HG03571 (cell line): ENCODE measurements at regions not wholly inside any gene's neighbourhood (a gene's known extent, or its start where the extent isn't known, plus 50 kb on each side); places are given as distances from the start of the nearest gene placed in this dataset.
"Not testable (repeated sequence)": the region's sequence is repeated elsewhere in the genome, so short reads cannot be mapped to it uniquely, and the experiment has no call there.

Experiments
- ATAC-seq: cut with Tn5 transposase; IDR thresholded peaks from one replicate; pipeline ENCODE4 v1.9.1; 2021; ENCODE audit not compliant: unreplicated experiment

DNA sequence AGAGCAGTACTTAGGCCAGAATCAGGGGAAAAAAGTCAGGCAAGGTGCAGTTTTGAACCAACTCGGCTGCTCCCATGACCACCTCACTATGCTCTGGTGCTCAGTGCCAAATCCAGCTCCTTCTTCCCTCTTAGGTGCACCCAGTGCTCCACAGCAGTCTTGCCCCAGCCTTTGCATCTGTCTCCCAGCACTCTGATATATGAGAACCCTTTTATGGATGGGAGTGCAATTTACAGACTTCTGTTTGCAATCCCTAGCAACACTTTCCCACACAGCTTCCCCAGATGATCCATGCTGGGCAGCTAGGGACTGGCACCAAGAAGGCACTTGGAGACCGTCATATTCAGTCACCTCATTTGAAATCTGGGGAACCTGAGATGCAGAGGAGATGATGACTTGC lies 267.9 kb upstream of the CCL2 start:
- no peak for ATAC-seq

DNA sequence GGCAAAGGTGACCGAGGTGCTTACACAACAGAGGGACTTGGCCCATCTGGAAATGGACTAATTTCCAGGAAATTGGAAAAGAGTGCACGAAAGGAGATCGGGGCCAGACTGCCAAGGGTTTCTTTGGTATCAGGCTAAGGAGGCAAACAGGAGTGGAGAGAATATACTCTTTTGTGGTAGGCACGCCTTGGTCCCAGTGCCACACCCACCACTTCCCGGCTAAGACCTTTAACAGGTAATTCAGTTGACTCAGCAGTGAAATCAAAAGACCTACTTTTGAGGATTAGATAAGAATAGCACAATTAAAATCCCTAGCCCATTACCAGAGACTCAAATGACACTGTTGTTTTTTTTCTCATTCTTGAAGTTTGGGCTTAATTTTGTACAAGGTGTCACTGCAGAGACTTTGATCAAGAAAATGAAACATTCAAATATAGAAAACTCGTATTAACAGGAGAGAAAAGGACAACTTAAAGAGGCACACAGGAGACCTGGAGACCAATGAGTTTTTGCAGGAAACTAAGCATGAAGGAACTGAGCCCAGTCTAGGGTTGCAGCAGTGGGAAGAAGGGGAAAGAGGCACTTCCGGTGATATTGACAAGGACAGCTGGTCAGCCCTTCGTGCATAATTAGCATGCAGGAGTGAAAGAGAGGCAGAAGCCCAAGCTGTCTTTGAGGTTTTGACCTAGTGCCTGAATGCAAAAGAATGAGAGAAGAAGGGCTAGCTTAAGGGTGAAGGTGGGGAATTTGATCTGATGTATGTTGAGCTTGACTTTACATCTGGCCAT lies 265.5 kb upstream of the CCL2 start:
- no peak for ATAC-seq

DNA sequence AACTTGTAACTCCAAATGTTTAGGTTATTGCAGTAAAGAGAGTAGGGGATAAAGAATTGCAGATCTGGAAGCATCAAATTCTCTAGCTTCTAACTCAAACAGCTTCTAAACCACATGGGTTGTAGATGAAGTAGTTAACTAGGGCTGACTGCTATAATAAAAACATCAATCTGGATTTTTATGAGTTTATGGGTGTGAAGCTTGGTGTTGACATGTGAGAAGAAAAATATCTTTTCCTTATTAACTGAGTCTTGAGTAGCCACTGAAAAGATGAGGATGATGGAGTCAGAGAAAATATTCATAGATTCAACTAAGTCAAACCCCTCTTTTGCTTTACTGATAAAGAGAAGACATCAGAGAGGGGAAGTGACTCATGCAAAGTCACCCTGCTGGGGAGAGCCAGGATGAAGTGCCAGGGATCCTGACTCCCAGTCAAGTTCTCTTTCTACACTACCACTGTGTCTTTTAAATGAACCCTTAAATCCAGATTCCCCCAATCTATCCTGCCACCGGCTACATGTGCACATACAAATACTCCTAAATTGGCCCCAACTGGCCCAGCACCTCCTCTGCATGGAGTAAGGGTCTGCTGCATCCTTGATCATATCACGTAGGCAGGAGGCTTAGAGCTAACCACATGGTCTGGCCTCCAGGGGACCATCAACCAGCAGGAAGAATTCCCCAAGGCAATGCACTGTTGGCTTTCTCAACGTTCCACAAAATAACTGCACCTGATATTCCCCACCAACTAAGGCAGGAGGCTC lies 264.0 kb upstream of the CCL2 start:
- no peak for ATAC-seq

DNA sequence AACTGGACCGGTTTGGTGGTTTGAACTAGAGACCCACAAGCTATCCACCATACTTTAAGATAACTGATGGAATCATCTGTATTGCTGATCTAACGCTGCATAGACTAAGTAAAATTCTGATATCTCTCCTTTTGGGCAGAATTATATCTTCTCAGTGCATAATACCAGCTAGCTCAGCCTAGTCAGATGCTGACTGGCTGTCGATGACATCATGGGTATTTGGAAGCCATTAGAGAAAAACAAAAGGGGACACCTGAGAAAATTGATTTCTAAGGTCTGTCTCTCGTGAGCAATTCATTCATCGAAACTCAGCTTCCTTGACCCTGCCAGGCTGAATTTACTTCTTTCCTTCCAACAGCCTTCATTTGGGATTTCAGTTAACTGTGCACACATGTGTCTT lies 263.0 kb upstream of the CCL2 start:
- no peak for ATAC-seq

DNA sequence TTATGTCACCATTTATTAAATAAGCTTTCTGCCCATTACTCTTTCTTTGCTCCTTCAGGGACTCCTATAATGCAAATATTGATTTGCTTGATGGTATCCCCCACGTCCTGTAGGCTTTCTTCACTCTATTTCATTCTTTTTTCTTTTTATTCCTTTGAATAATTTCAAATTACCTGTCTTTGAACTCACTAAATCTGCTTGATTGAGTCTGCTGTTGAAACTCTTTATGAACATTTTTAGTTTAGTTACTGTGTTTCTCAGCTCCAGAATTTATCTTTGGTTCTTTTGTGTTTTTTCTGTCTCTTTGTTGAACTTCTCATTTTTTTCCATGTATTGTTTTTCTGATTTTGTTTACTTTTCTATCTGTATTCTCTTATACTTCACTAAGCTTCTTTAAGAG lies 254.4 kb upstream of the CCL2 start:
- ATAC-seq, result no peak

DNA sequence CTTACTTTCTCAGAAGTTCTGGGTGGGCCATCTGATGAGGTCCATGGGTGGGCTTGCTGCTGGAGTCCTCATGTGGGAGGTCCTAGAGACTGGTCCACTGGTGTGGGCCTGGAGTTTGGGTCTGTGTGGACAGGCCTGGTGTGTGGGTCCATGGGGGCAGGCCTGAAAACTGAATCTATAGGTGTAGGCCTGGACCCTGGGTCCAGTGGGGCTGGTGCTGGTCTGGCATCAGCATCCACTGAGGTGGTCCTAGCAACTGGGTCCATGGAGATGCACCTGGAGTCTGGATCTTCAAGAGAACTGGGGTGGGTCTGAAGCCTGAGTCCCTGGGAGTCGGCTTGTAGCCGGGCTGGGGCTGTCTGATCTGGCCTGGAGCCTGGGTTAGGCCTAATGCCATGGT lies 253.8 kb upstream of the CCL2 start:
- ATAC-seq, result no peak

DNA sequence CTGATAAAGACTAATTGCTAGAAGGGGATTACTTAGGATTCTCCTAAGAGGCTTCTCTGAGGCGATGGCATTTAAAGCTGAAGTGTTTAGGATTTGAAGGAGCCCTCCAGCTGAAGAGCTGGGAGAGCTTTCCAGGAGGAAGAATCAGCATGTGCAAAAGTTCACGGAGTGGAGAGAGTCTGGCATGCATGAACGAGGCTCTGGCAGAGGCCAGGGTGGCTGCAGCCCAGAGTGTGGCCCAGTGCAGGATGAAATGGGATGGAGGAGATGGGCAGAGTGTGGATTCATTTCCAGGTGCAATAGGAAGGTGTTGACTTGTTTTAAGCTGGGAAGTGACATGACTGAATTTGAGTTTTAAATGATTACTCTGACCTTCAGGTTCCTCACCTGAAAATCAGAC lies 249.0 kb upstream of the CCL2 start:
- no peak for ATAC-seq

DNA sequence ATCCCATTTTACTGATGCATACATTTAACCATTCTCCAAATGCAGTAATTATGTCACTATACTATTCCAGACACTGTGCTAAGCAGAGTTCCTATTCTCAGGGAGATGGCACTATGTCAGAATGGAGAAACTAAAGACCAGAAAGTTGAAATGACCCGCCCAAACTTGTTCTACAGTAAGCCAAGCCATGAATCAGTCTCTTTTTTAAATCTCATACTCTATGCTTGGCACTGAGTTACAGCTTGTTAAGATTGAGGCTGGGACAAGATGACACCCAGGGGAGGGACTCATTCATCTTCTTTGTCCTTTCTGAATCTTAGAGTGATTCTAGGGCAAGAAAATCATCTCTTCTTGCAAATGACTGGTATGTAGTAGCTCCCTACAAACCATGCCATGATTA lies 247.0 kb upstream of the CCL2 start:
- no peak for ATAC-seq

DNA sequence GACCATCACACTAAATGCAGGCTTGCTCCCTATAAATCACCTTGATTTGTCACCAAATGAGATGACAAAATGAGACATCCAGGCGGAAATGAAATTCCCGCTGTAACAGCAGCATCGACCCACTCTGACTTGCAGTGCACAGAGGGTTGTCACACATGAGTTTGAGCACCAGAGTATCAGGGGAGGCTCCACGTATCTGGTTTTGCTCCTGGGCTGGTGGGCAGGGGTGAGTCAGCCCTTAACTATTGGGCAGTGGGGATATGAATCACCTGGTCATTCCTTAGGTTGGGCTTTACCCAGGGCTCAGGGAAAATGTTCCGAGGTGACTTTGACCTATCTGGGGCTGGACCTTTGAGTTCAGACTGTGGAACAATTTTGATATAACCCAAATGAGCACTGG lies 245.2 kb upstream of the CCL2 start:
- ATAC-seq, result no peak

DNA sequence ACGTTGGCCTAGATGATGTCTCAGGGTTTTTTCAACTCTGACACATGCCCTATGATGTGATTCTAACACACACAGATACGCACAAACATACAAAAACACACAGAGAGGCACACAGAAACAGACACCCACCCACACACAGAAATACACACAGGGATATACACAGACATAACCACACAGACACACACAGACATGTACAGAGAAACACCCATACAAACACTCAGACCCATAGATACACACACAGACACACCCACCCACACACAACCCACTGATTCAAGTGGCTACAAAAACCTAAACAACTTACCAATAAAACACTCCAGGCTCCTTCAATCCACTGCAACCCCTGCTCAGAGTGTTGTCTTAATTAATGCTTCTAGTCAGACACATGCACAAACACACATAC lies 244.6 kb upstream of the CCL2 start:
- no peak for ATAC-seq

DNA sequence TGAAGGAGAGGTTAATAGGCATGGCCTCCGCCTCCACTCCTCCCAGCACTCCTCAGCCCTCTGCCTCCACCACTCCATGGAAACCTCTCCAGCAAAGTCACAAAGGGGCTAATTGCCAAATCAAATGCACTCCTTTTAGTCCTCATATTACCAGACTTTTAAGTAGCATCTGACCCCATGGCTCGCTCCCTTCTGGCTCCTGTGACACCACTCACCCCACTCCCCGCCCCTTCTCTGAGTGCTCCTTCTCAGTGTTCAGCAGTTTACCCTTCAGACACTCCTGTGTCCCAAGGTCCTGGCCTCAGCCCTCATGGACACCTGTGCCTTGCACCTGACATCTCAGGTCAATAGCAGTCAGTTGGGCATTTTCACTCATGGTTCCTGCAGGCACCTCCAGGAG lies 243.5 kb upstream of the CCL2 start:
- no peak for ATAC-seq

DNA sequence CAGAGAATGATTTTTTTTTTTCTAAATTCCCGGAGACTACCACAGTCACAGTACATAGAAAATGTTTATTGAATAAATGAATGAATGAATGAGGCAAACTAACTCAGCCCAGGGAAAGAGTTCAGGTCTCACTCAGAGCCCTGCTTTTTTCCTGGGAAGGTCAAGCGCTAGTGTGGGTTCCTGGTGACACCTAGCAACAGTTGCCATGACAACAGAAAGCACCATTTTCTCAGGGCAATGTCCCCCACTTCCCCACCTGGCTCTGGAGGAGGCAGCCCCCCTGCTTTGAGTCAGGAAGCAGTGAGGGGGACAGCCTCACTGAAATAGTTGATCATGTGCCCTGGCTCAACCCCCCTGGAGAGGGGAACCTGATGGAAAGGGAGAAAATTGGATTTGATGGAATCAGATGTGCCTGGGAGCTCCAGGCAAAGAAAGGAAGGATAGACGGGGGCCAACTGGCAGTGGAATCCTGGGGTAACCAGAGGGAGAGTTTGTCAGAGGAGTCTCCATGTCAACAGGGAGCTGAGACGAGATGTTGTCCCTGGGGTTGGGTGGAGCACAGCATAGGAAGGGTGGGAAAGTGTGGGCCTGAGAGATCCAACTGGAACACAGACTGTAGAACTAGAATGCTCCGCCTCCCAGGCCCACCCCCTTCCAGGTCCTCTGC lies 242.2 kb upstream of the CCL2 start:
- ATAC-seq, result no peak

DNA sequence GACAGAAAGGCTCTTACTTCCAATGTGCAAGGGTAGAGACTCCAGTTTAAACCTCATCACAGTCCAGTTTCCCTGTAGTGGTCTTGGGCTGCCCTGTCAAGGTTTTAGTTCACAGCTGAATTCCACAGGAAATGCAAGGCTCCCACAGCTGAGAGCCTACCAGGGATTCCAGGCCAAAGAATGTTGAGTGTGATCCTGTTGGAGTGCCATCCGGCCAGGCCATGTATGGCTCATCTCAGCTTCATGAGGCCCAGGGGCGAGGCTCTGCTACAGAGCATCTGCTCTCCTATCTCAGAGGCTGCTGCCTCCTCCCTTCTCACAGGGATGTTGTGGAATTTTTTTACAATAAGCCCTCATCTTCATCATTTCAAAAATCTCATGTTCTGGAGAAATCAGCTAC lies 239.8 kb upstream of the CCL2 start:
- no peak for ATAC-seq

DNA sequence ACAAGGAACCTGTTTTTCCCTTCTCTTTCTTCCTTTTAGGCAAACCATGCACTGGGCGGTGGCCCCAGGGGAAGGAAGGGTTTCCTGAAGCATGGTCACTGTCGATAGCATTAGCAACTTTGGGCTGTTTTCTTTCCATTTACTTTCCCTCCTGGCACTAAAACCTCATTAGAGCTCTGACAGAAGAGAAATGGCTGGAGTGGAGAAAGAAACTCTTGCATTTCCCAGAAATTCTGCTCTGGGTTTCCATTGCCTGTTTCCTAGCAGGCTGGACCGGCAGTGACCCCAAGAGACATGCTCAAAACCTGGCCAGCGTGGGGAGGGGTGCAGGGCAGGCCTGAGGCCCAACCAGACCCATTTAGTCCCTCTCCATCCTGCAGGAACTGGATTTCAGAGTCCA lies 230.7 kb upstream of the CCL2 start:
- no peak for ATAC-seq

DNA sequence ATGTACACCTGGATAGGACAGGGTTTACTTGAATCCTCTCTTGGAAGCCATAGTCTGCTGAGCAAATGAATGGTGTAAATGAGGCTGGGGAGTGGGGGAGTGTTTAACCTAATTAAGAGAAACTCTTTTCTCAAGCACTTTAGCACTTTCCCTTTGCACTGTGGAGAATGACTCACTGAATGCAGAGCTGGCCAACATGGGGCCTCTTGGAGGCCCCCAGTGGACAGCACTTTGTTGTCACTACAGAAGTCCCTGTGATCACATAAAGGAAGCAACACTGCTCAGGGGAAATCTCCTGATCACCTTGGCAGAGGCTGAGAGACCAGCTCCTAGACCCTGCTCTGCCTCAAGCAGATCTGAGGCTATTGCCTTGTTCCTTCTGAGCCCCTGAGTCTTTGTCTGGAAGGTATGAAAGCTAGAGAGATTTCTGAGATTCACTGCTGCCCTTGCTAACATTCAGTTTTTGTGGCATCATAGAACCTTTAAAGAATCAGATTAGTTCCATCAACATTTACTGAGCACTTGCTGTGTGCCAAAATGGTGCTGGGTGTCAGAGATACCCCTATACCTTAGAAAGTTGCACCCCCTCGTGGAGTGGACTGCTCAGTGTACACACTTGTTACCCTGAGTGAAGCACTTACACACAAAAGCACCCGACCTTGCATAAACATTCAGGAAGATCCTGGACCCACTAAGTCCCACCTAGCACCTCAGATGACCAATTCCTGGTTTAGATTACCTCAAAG lies 230.1 kb upstream of the CCL2 start:
- ATAC-seq, result no peak

DNA sequence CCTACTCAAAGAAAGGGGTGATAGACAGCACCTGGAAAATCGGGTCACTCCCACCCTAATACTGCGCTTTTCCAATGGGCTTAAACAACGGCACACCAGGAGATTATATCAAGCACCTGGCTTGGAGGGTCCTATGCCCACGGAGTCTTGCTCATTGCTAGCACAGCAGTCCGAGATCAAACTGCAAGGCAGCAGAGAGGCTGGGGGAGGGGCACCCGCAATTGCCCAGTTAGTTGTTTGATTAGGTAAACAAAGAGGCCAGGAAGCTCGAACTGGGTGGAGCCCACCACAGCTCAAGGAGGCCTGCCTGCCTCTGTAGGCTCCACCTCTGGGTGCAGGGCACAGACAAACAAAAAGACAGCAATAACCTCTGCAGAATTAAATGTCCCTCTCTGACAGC lies 224.5 kb upstream of the CCL2 start:
- ATAC-seq, result not testable (repeated sequence)

DNA sequence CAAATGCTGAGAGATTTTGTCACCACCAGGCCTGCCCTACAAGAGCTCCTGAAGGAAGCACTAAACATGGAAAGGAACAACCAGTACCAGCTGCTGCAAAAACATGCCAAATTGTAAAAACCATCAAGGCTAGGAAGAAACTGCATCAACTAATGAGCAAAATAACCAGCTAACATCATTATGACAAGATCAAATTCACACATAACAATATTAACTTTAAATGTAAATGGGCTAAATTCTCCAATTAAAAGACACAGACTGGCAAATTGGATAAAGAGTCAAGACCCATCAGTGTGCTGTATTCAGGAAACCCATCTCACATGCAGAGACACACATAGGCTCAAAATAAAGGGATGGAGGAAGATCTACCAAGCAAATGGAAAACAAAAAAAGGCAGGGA lies 222.8 kb upstream of the CCL2 start:
- ATAC-seq, result not testable (repeated sequence)

DNA sequence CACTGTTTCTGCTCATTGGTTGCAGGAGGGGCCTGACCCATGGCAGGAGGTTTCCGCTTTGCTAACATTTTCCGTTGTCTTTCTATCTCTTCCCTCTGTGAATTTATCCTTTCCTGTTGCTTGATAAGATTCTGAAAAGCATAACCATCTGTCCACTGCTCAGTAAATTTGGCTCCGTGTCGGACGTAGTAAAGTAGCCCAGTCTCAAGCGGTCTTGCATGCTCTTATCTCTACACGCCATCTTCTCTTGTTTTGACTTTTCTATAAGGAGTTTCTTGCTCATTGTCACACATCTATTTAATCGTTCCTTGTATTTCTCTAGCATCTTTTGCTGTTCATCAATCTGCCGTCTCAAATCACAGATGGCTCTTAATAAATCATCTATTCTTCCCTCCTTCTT lies 216.3 kb upstream of the CCL2 start:
- ATAC-seq, result not testable (repeated sequence)

DNA sequence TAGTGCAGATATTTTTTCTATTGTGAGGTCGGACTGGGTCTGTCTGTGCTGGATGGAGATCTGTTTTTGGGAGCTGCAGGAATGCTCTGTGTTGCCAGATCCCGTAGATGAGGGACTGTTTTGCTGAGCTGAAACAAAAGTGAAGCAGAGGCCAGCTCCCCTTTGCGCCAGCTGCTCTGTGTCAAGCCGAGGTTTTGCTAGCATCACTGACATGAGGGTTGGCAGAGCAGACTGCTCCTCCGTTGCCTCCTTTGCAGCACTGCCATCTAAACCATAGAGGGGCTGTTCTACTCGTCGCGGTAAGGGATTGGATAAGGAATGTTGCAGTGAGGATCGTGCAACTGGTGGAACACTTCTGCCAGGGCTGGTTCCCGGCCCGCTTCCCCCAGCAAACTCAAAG lies 215.9 kb upstream of the CCL2 start:
- ATAC-seq, result not testable (repeated sequence)

DNA sequence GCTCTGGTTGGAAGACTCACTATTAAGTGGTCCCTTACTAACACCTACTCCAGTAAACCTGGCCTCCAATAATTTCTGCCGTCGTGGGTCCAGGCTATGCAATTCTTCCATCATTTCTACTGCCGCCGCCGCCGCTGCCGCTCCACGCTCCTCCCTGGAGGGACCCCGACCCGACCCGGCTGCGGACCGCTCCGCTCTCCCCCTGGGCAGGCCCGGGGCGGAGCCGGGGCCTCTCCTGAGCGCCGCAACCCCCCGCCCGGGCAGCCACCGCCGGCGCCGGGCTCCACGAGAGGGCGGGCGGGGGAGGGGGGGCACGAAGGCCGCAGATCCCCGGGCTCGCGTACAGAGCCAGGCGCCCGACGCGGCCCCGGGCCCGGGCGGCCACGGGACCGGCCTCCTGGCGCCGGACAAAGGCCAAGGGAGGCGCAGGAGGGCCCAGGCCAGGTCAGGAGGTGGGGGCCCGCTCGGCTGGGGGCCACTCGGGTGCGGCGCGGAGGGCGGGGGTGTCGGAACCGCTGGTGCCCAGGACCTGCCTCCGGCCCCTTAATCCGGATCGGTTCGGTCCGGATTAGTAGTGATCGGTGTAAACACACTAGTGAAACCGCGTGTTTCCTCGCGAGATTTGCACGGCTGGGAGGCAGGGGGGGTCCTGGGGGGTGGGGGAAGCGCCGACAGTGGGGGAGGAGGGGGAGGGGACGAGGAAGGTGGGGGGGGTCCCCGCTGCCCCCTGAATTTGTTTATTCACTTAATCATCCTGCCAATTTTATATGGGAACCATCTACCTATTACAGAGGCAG lies 215.1 kb upstream of the CCL2 start:
- ATAC-seq, result not testable (repeated sequence)

DNA sequence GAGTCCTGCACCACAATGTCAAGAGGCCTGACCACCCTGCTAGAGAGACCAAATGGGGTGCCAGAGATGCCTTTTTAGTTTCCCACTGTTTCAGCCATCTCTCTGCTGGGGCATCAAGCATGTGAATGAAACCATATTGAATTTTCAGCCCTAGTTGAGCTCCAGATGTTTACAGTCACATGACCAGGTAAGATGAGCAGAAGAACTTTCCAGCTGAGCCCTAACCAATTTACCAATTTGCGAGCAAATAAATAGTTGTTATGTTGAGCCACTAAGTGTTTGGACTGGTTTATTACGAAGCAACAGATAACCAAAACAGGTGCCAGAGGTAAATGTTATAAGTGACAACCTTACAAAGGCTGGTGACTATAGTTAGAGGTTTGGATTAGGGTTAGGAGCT lies 209.1 kb upstream of the CCL2 start:
- ATAC-seq, result no peak
